Heart left ventricle (tissue), 16 donors: ENCODE measurements at regions not wholly inside any gene's neighbourhood (a gene's known extent, or its start where the extent isn't known, plus 50 kb on each side); places are given as distances from the start of the nearest gene placed in this dataset.

ENCODE experiments used
- ATAC-seq, 4 donors: fragments of 200-7000 bp; cut with Tn5 transposase; one replicate each; pipeline ENCODE4 v1.9.1; 2020 to 2022; ENCODE audit warnings: moderate library complexity in 4 of 4, mild to moderate bottlenecking in 3 of 4, moderate number of reproducible peaks in 1 of 4
- DNase-seq, 5 donors: peaks; one replicate each; pipeline ENCODE4 v3.0.0-alpha.2; 2020
- H3K27ac ChIP-seq, 12 donors: fragments of 200-600 bp; sonication (generic) in 4 of 12; one replicate each; pipeline versions ENCODE4 v1.5.0 to v1.8.0; 2016 to 2022; ENCODE audit warnings: mild to moderate bottlenecking in 2 of 12
- H3K27me3 ChIP-seq, 9 donors: fragments of 200-600 bp; sonication (generic) in 2 of 9; one replicate each; pipeline versions ENCODE4 v1.5.1 to v1.8.0; 2016 to 2022; ENCODE audit warnings: mild to moderate bottlenecking in 3 of 9
- H3K36me3 ChIP-seq, 9 donors: fragments of 200-600 bp; sonication (generic) in 2 of 9; one replicate each; pipeline versions ENCODE4 v1.5.0 to v1.8.0; 2018 to 2022; ENCODE audit warnings: mild to moderate bottlenecking in 2 of 9
- H3K4me1 ChIP-seq, 12 donors: fragments of 200-600 bp; sonication (generic) in 4 of 12; one replicate each; pipeline versions ENCODE4 v1.5.0 to v1.8.0; 2016 to 2022; ENCODE audit warnings: mild to moderate bottlenecking in 3 of 12
- H3K4me3 ChIP-seq, 12 donors: fragments of 200-600 bp; sonication (generic) in 4 of 12; one replicate each; pipeline versions ENCODE4 v1.5.0 to v1.8.0; 2017 to 2022; ENCODE audit warnings: mild to moderate bottlenecking in 9 of 12, moderate library complexity in 4 of 12
- H3K9me3 ChIP-seq, 12 donors: fragments of 200-600 bp; sonication (generic) in 4 of 12; one replicate each; pipeline versions ENCODE4 v1.5.0 to v1.8.0; 2016 to 2022; ENCODE audit warnings: mild to moderate bottlenecking in 1 of 12
- POLR2A ChIP-seq, 2 donors: fragments of 450-650 bp; IDR thresholded peaks; one replicate each; pipeline ENCODE4 v1.6.1; 2017; ENCODE audit warnings: antibody characterized with exemption in 2 of 2, mild to moderate bottlenecking in 2 of 2, moderate library complexity in 2 of 2
- WGBS, 4 donors: extraction: QIAGEN DNeasy Blood & Tissue Kit in 2 of 4; methylation state at CpG; one replicate each; pipeline versions ENCODE4 v1.1.5 to v1.1.7; 2013 to 2018; 5-methylcytosine and 5-hydroxymethylcytosine counted together
- intact Hi-C, 10 donors: fragments of 100-400 bp; cut with DNase I; formaldehyde crosslinking; loops; one replicate each; pipeline versions ENCODE4 v1.11.1 to v1.14.2; 2022
- TF ChIP-seq, protein P1 (sequence below), 12 donors: fragments of 200-600 bp; sonication (generic) in 4 of 12; IDR thresholded peaks; one replicate each; pipeline versions ENCODE4 v1.5.0 to v1.8.0; 2018 to 2022; ENCODE audit warnings: antibody characterized with exemption in 12 of 12, mild to moderate bottlenecking in 5 of 12
- donor health status: ischemic (EF 13 %, LVEDD 7.1; RV severe dilation, severe dysfunction).
- donor health status: healthy with polysubstance abuse.
- donor health status: DM: no; HTN: yes; CAD: no.
- donor health status: DM: no; HTN: no; CAD: no.
- donor health status: ischemic (EF 25% LVEDD 6.9; RV normal size, moderate dysfunction).
- donor health status: ischemic (EF 25% LVEDD 5.7; RV mildly dilated, moderate dysfunction).
- donor health status: healthy.
- donor health status: DM: yes; HTN: yes; CAD: no.
- donor health status: ischemic (EF 35%, LVEDD 5.7; RV mildly dilated, moderate dysfunction).
- donor health status: nonischemic (EF 11% LVEDD 7.7; RV severe dilation, severe dysfunction).
- donor health status: DM: yes; HTN: yes; CAD: no.
- donor health status: PGD.
- donor health status: ischemic (EF 29% LVEDD 5.4; RV normal size, mild dysfunction).
- donor health status: nonischemic (EF 23%, LVEDD 6.1; RV moderate dilation, normal function).

DNA sequence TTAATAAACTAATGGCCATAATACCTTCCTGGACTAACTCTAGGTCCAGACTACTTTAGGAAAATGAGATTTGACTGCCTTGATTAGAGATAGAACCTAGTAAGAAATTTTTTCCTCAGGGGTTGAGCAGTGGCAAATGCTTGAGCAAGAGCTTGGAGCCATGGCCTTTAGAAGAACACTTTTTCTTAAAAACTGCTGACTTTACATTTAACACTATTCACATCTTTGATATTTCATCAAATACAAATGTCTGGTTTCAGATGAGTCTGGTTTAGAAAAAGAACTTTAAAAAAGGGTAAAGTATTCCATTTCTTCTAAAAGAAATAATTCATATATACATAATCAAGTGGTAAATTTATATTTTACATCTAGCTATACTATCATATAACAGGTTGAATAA, 680.9 kb upstream of the PITX2 start:
- no peak for DNase-seq
- intact Hi-C loops = no loop called here

DNA sequence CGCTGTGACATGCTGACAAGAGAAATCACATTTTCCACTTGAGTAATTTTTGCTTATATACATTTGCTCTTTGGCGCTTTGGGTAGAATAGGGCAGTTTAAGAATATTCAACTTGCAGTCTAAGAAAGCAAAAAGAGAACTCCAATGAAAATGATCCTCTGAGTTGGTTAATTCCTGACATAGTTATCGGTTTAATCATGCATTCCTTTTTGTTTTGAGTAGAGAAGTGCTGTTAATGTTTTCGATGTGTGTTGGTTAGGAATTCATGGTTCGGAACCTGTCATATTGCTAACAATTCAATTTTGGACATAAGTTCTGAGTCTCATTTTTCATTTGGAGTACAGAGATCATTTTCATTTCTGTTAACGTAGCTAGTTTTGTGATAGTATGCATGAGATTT, 700.6 kb upstream of the PITX2 start:
- H3K27me3 ChIP-seq = no peaks in the 10 kb centered on the region

More for the DNA sequence above, 680.9 kb upstream of the PITX2 start:
- Histone ChIP-seq H3K4me1 (no peaks in the 10 kb centered on the region), H3K27me3 (no peaks in the 10 kb centered on the region), H3K9me3 (peaks cover 0 to 11% (median 1%) of the 10 kb centered on the region in 12 donors), H3K4me3 (no peak overlapping the region), H3K36me3 (no peaks in the 10 kb centered on the region), H3K27ac (no peak overlapping the region)
- no peak for TF ChIP-seq POLR2A (IDR thresholded peaks at IDR 0.05)
- ATAC-seq = no peak

DNA sequence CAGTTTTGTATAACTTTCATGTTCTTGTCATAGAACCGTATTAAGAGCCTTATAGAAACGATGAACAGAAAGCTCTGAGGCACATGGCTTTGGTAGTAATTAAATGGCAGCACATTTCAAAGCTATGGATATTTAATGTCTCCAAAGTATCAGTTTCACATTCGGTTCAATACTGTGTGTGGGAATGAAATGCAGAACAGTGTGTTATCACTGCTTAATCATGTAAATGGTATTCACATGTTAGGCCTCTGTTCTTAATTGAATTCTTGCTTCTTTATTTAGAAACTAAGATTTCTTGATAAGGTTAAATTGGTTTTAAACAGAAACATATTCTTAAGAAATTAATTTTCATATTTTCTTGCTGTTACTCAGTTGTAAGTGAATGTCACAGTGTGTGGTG, 701.0 kb upstream of the PITX2 start:
- no peaks in the 10 kb centered on the region for H3K4me1 ChIP-seq
- 67 to 79% (median 71%) methylated on average over 3 of the region's 3 CpGs for WGBS, 4 donors
- no peak for TF ChIP-seq POLR2A (IDR thresholded peaks at IDR 0.05)
- TF ChIP-seq, protein P1, sequence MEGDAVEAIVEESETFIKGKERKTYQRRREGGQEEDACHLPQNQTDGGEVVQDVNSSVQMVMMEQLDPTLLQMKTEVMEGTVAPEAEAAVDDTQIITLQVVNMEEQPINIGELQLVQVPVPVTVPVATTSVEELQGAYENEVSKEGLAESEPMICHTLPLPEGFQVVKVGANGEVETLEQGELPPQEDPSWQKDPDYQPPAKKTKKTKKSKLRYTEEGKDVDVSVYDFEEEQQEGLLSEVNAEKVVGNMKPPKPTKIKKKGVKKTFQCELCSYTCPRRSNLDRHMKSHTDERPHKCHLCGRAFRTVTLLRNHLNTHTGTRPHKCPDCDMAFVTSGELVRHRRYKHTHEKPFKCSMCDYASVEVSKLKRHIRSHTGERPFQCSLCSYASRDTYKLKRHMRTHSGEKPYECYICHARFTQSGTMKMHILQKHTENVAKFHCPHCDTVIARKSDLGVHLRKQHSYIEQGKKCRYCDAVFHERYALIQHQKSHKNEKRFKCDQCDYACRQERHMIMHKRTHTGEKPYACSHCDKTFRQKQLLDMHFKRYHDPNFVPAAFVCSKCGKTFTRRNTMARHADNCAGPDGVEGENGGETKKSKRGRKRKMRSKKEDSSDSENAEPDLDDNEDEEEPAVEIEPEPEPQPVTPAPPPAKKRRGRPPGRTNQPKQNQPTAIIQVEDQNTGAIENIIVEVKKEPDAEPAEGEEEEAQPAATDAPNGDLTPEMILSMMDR (IDR thresholded peaks at IDR 0.05) = no peak
- H3K27me3 ChIP-seq = no peaks in the 10 kb centered on the region
- no peak overlapping the region for H3K27ac ChIP-seq
- intact Hi-C loops = no loop called here
- H3K4me3 ChIP-seq = no peak overlapping the region
- DNase-seq (no peak), ATAC-seq (no peak)
- H3K9me3 ChIP-seq = no peaks in the 10 kb centered on the region
- no peaks in the 10 kb centered on the region for H3K36me3 ChIP-seq

More for the DNA sequence above, 700.6 kb upstream of the PITX2 start:
- no peaks in the 10 kb centered on the region for H3K4me1 ChIP-seq
- DNase-seq (no peak), ATAC-seq (no peak)
- intact Hi-C loops = no loop called here
- H3K4me3 ChIP-seq = no peak overlapping the region
- no peak for TF ChIP-seq POLR2A (IDR thresholded peaks at IDR 0.05)
- TF ChIP-seq, protein P1 (IDR thresholded peaks at IDR 0.05) = no peak
- WGBS, 4 donors = 68 to 78% (median 73%) methylated on average over 6 of the region's 6 CpGs
- H3K36me3 ChIP-seq = no peaks in the 10 kb centered on the region
- H3K9me3 ChIP-seq = no peaks in the 10 kb centered on the region
- no peak overlapping the region for H3K27ac ChIP-seq

DNA sequence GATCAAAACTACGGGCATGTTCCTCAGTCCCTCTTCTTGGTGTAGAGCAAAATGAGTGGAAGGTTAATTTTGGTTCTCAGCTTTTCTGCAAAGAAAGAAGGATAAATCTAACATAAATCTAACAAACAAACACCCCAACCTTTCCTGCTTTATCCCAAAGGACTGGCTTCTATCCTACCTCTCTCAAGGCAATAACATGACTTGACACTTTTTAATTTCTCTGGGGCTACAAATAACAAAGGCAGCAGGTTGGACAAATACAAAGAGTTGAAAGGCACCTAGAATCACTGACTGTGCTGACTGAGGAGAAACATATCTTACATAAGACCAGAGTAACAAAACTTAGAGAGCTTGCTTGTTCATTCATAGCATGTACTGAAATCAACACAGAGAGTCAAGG, 703.6 kb upstream of the PITX2 start:
- Histone ChIP-seq H3K27ac (no peak overlapping the region), H3K4me1 (no peaks in the 10 kb centered on the region), H3K9me3 (no peaks in the 10 kb centered on the region), H3K36me3 (no peaks in the 10 kb centered on the region), H3K27me3 (no peaks in the 10 kb centered on the region), H3K4me3 (no peak overlapping the region)
- TF ChIP-seq POLR2A (IDR thresholded peaks at IDR 0.05) = no peak
- TF ChIP-seq, protein P1 (IDR thresholded peaks at IDR 0.05) = no peak
- intact Hi-C loops = no loop called here
- ATAC-seq = no peak
- WGBS, 4 donors = 61 to 67% (median 62%) methylated on average over 1 of the region's 1 CpG
- DNase-seq = no peak

DNA sequence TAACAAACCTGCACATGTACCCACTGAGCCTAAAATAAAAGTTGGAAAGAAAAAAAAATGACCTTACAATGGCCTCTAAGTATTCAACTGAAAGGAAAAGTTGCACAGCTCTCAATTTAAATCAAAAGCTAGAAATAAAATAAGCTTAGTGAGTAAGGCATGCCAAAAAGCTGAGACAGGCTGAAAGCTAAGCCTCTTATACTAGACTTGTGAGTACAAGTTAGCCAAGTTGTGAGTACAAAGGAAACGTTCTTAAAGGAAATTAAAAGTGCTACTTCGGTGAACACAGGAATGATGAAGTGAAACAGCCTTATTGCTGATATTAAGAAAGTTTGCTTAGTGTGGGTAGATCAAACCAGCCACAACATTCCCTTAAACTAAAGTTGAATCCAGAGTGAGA, 707.9 kb upstream of the PITX2 start:
- ATAC-seq (no peak), DNase-seq (no peak)
- Histone ChIP-seq H3K27me3 (no peaks in the 10 kb centered on the region), H3K4me1 (no peaks in the 10 kb centered on the region), H3K9me3 (peaks cover 0 to 9% (median 0%) of the 10 kb centered on the region in 12 donors), H3K27ac (no peak overlapping the region), H3K36me3 (no peaks in the 10 kb centered on the region), H3K4me3 (no peak overlapping the region)
- TF ChIP-seq, protein P1 (IDR thresholded peaks at IDR 0.05) = no peak
- TF ChIP-seq POLR2A (IDR thresholded peaks at IDR 0.05) = no peak
- WGBS, 4 donors = 56 to 67% (median 63%) methylated on average over 2 of the region's 2 CpGs
- intact Hi-C loops = loop anchor here in 1 of 10 donors (10.0 kb wide), 1 partner anchor 564 kb away; no protein-coding TSS in a partner anchor
